ENCODE measurements at regions not wholly inside any gene's neighbourhood (a gene's known extent, or its start where the extent isn't known, plus 50 kb on each side); places are given as distances from the start of the nearest gene placed in this dataset.
A peak's percentile ranks its signal among the peaks of the same experiment; 100 is the strongest.

DNA sequence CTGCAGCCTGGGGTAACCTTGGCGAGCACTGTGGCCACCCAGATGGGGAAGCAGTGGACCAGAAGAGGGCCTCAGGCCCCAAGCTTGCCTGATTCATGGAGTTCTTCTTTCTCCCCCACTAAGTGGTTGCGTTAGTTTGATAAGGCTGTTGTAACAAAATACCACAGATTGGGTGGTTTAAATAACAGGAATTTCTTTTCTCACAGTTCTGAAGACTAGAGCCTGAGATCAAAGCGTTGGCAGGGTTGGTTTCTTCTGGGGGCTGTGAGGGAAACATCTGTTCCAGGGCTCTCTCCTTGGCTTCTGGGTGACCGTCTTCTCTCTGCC is 105.7 kb upstream of the GATB start:
- TF ChIP-seq CTCF (IDR thresholded peaks at IDR 0.05; ENCODE audit: poor library complexity, severe bottlenecking): no peak
- Histone ChIP-seq H3K4me3 (ENCODE audit: severe bottlenecking) (no peak overlapping the region), H3K27ac (ENCODE audit: poor library complexity, severe bottlenecking) (no peak overlapping the region), H3K27me3 (ENCODE audit: insufficient read depth, poor library complexity, severe bottlenecking) (no peaks in the 10 kb centered on the region), H3K9me3 (ENCODE audit: severe bottlenecking) (peaks cover 2% of the 10 kb centered on the region), H3K36me3 (ENCODE audit: low read depth) (no peaks in the 10 kb centered on the region), H3K4me1 (ENCODE audit: insufficient read depth, poor library complexity, severe bottlenecking) (no peaks in the 10 kb centered on the region)
- DNase-seq (ENCODE audit: low spot score) (no peak), ATAC-seq (ENCODE audit: low read depth) (no peak)

- no peaks in the 10 kb centered on the region for H3K4me1 ChIP-seq (ENCODE audit: insufficient read depth, poor library complexity, severe bottlenecking)
- no peak for TF ChIP-seq CTCF (IDR thresholded peaks at IDR 0.05; ENCODE audit: poor library complexity, severe bottlenecking)
- DNase-seq (ENCODE audit: low spot score) (no peak), ATAC-seq (ENCODE audit: low read depth) (no peak)
- H3K4me3 ChIP-seq (ENCODE audit: severe bottlenecking): no peak overlapping the region
- H3K27me3 ChIP-seq (ENCODE audit: insufficient read depth, poor library complexity, severe bottlenecking): no peaks in the 10 kb centered on the region
- H3K27ac ChIP-seq (ENCODE audit: poor library complexity, severe bottlenecking): no peak overlapping the region
- peaks cover 2% of the 10 kb centered on the region for H3K9me3 ChIP-seq (ENCODE audit: severe bottlenecking)
- no peaks in the 10 kb centered on the region for H3K36me3 ChIP-seq (ENCODE audit: low read depth)
Observed at GRCh38 chr4:151865744-151866591, 105.2 kb upstream of the GATB start.

GRCh38 chr4:151865312-151865711 is 104.5 kb upstream of the GATB start:
- Histone ChIP-seq H3K9me3 (ENCODE audit: severe bottlenecking) (peaks cover 2% of the 10 kb centered on the region), H3K27ac (ENCODE audit: poor library complexity, severe bottlenecking) (no peak overlapping the region), H3K4me1 (ENCODE audit: insufficient read depth, poor library complexity, severe bottlenecking) (no peaks in the 10 kb centered on the region), H3K36me3 (ENCODE audit: low read depth) (no peaks in the 10 kb centered on the region), H3K27me3 (ENCODE audit: insufficient read depth, poor library complexity, severe bottlenecking) (no peaks in the 10 kb centered on the region), H3K4me3 (ENCODE audit: severe bottlenecking) (no peak overlapping the region)
- DNase-seq (ENCODE audit: low spot score): no peak
- no peak for ATAC-seq (ENCODE audit: low read depth)
- no peak for TF ChIP-seq CTCF (IDR thresholded peaks at IDR 0.05; ENCODE audit: poor library complexity, severe bottlenecking)

DNA sequence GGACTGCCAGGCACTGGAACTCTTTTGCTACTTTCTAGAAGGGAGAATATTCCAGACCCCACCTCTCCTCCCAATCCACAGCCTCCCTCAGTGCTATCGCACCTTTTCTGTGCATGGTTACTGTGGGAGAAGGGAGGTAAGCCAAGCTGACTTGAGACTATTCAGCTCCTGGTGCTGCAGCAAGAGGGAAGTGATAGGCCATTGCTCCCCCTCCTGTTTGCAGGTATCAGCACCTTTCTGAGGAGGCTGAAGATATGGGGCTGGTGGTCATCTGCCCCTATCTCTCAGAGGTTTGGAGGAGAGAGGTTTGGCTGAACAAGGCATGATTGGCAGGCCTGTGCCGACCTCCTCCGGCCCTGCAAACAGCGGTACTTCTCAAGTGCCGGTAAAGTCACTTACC is 103.3 kb upstream of the GATB start:
- DNase-seq (ENCODE audit: low spot score) (no peak), ATAC-seq (ENCODE audit: low read depth) (no peak)
- Histone ChIP-seq H3K4me3 (ENCODE audit: severe bottlenecking) (no peak overlapping the region), H3K27ac (ENCODE audit: poor library complexity, severe bottlenecking) (no peak overlapping the region), H3K9me3 (ENCODE audit: severe bottlenecking) (peaks cover 2% of the 10 kb centered on the region), H3K27me3 (ENCODE audit: insufficient read depth, poor library complexity, severe bottlenecking) (no peaks in the 10 kb centered on the region), H3K36me3 (ENCODE audit: low read depth) (no peaks in the 10 kb centered on the region), H3K4me1 (ENCODE audit: insufficient read depth, poor library complexity, severe bottlenecking) (no peaks in the 10 kb centered on the region)
- TF ChIP-seq CTCF (IDR thresholded peaks at IDR 0.05; ENCODE audit: poor library complexity, severe bottlenecking): no peak

GRCh38 chr4:151862766-151863165 is 102.0 kb upstream of the GATB start:
- H3K27ac ChIP-seq (ENCODE audit: poor library complexity, severe bottlenecking): no peak overlapping the region
- no peak for DNase-seq (ENCODE audit: low spot score)
- H3K4me3 ChIP-seq (ENCODE audit: severe bottlenecking): no peak overlapping the region
- TF ChIP-seq CTCF (IDR thresholded peaks at IDR 0.05; ENCODE audit: poor library complexity, severe bottlenecking): no peak
- no peaks in the 10 kb centered on the region for H3K4me1 ChIP-seq (ENCODE audit: insufficient read depth, poor library complexity, severe bottlenecking)
- H3K36me3 ChIP-seq (ENCODE audit: low read depth): no peaks in the 10 kb centered on the region
- H3K9me3 ChIP-seq (ENCODE audit: severe bottlenecking): no peaks in the 10 kb centered on the region
- no peaks in the 10 kb centered on the region for H3K27me3 ChIP-seq (ENCODE audit: insufficient read depth, poor library complexity, severe bottlenecking)
- peak; percentile 83 for ATAC-seq (ENCODE audit: low read depth)
